ENCODE measurements at regions not wholly inside any gene's neighbourhood (a gene's known extent, or its start where the extent isn't known, plus 50 kb on each side); places are given as distances from the start of the nearest gene placed in this dataset.

DNA sequence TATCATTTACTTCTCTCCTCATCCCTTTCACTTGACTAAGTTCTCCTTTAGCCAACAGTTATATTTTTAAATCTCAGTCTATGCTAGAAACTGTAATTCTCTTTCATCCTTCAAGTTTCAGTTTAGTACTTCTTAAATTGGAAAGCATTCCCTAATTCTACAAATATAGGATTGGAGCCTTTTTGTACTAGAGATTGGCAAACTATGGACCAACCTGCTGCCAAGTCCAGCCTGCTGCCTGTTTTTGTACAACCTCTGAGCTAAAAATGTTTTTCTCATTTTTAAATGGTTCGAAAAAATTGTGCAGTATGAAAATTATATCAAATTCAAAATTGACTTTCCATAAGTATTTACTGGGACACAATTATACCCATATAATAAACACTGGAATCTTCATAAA, 1381.5 kb upstream of the SPRY2 start (continued):
- no peak for TF ChIP-seq ZNF462 (CRISPR knock-in tag; IDR thresholded peaks at IDR 0.05)
- TF ChIP-seq EZH2phosphoT487 (IDR thresholded peaks at IDR 0.05; ENCODE audit: unreplicated experiment): no peak
- no peak for TF ChIP-seq EZH2 (IDR thresholded peaks at IDR 0.05; ENCODE audit: low read depth, unreplicated experiment)
- no peak for TF ChIP-seq CREB1 (CRISPR knock-in tag; IDR thresholded peaks at IDR 0.05; ENCODE audit: low read depth)

DNA sequence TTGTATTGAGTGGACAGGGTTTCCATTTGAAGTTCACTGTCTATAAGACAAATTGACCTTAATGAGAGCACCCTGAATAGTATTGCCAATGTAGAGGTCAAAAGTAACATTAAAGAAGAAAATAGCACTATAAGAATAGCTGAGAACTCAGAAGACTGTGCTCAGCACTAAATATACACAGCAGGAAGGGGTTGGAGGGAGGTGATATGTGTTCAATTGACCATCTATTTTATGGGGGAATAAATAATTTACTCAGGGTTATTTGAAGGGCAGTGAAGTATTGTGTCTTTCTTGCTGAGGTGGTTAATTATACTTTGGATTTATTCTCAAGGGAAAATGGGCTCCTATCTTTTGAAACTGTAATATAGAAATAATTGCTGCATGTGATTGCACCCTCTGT, 1380.5 kb upstream of the SPRY2 start:
- H3K9me3 Mint-ChIP-seq: peaks cover 19% of the 10 kb centered on the region
- Histone ChIP-seq H3F3A (replicated peaks; ENCODE audit: low read depth) (no peaks in the 10 kb centered on the region), H3K4me1 (ENCODE audit: insufficient read depth) (peaks cover 2% of the 10 kb centered on the region; the same call in 1 of the 2 replicates), H3K4me3 (no peak overlapping the region), H3K36me3 (ENCODE audit: insufficient read depth) (no peaks in the 10 kb centered on the region), H3K9me2 (ENCODE audit: insufficient read depth) (0 out of 2 replicates have a peak, but pooled peaks cover 3% of the 10 kb centered on the region), H3K27ac (ENCODE audit: low read depth) (no peak overlapping the region), H4K20me1 (replicated peaks; ENCODE audit: insufficient read depth) (no peaks in the 10 kb centered on the region), H3K4me2 (no peak overlapping the region), H3K27me3 (ENCODE audit: insufficient read depth) (no peaks in the 10 kb centered on the region), H3K79me2 (replicated peaks; ENCODE audit: insufficient read depth) (no peaks in the 10 kb centered on the region), H2AFZ (peak overlapping the region; percentile 38; the same call in 1 of the 2 replicates)
- H3K36me3 Mint-ChIP-seq (ENCODE audit: low read depth): peaks cover 9% of the 10 kb centered on the region
- H3K27me3 Mint-ChIP-seq (ENCODE audit: insufficient read depth, low read depth, poor library complexity): no peaks in the 10 kb centered on the region
- DNase-seq (ENCODE audit: low spot score): no peak
- no peak overlapping the region for H3K4me3 Mint-ChIP-seq
- ATAC-seq: no peak
- no peak for TF ChIP-seq ZNF462 (CRISPR knock-in tag; IDR thresholded peaks at IDR 0.05)
- no peak for TF ChIP-seq CREB1 (CRISPR knock-in tag; IDR thresholded peaks at IDR 0.05; ENCODE audit: low read depth)
- TF ChIP-seq JUNB (IDR thresholded peaks at IDR 0.05; ENCODE audit: unreplicated experiment): no peak
- no peak for TF ChIP-seq ZNF114 (CRISPR knock-in tag; IDR thresholded peaks at IDR 0.05)
- no peak overlapping the region for H3K27ac Mint-ChIP-seq
- peaks cover 1% of the 10 kb centered on the region; the same call in 2 of the 3 replicates for H3K4me1 Mint-ChIP-seq
